NOMO-1 treated with DMSO at 0.1 percent for 48 hours (cell line): ENCODE measurements at regions not wholly inside any gene's neighbourhood (a gene's known extent, or its start where the extent isn't known, plus 50 kb on each side); places are given as distances from the start of the nearest gene placed in this dataset.
"Not testable (repeated sequence)": the region's sequence is repeated elsewhere in the genome, so short reads cannot be mapped to it uniquely, and the experiment has no call there.

Source experiments
- DNase-seq: peaks from one replicate; lab custom pipeline; 2025; ENCODE audit not compliant: unreplicated experiment; lab: John Stamatoyannopoulos, UW

DNA sequence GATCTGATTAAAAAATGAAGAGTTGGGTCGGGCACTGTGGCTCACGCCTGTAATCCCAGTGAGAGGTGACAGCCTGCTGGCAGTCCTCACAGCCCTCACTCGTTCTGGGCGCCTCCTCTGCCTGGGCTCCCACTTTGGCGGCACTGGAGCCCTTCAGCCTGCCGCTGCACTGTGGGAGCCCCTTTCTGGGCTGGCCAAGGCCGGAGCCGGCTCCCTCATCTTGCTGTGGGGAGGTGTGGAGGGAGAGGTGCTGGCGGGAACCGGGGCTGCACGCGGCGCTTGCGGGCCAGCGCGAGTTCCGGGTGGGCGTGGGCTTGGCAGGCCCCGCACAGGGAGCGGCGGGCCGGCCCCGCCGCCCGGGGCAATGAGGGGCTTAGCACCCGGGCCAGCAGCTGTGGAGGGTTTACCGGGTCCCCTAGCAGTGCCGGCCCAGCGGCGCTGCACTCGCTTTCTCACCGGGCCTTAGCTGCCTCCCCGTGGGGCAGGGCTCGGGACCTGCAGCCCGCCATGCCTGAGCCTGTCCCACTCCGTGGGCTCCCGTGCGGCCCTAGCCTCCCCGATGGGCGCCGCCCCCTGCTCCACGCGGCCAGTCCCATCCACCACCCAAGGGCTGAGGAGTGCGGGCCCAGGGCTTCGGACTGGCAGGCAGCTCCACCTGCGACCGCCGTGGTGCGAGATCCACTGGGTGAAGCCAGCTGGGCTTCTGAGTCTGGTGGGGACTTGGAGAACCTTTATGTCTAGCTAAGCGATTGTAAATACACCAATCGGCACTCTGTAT is 534.1 kb upstream of the ARRDC3 start:
- not testable (repeated sequence) for DNase-seq

DNA sequence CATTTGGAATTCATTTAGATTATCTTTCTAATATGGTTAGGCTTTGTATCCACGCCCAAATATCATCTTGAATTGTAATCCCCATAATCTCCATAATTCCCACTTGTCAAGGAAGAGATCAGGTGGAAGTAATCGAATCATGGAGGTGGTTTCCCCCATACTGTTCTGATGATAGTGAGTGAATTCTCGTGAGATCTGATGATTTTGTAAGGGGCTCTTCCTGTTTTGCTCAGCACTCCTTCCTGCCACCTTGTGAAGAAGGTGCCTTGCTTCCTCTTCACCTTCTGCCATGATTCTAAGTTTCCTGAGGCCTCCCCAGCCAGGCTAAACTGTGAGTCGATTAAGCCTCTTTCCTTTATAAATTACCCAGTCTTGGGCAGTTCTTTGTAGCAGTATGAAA is 527.5 kb upstream of the ARRDC3 start:
- DNase-seq: no peak

DNA sequence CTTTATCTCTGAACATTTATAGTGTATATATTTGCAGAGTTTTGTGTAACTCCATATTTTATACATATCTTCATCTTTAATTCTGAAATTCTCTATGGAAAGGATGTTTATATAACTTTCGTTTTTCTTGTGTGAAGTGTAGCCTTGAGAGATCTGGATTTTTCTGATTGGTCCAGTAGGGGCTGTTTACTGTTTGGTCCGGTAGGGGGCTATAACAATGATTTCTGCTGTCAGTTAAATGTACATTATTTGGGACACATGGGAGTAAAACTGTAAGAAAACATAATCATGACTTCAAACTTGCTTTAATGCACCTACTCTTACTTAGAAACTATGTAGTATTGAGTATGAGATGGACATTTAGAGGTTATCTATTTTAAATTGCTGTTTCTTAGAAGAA is 527.1 kb upstream of the ARRDC3 start:
- no peak for DNase-seq

DNA sequence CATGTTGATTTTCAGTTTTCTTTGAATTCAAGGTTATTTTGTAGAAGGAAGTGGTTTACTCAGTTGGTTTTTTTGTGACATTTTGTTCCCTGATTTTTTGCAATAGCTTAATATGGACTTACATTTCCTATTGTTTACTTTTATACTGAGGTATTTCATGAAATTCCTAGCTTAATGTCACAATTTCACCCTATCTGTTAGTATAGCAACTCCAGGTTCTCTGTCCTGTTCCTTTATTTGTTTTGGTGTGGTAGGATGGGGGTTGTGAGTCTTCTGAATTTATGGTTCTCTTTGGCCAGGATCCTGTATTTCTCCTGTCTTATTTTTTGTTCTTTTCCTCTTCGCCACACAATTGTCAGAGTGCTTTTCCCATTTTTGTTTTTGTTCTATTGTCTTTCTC is 523.4 kb upstream of the ARRDC3 start:
- no peak for DNase-seq

DNA sequence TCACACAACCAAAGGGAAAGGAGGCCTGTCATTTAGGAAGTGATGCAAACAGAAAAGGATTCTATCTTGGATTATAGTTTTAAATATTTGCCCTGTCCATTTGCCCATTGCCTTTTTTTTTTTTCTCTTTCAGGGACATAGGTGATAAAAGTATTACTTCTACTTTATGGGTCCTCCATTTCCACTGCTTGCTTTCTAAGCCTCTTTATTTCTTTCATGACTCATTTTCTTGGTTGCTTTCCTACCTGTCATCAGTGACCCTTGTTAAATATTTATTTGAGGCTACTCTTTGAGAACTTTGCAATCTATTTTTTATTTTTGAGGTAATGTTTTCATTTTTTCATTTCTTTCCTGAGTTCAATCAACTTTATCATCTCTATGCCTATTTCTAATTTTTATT is 522.9 kb upstream of the ARRDC3 start:
- no peak for DNase-seq

DNA sequence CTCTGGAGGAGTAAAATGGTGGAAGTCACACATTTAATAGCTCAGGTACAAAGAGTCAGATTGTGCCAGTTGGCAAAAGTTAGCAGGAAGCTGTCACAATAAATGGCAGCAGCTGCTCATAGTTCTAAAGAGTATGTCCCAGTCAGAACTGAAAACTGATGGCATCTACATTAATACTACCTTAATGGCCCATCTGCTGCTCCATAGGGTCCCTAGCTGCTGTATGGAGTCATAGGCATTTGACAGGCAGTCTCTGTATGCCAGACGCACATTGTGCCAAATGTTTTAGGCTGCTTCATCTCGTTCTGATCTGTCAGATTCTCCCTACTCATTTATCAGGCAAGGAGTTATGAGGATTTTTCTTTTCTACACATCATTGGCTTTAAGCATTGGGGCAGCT is 515.8 kb upstream of the ARRDC3 start:
- DNase-seq: no peak

DNA sequence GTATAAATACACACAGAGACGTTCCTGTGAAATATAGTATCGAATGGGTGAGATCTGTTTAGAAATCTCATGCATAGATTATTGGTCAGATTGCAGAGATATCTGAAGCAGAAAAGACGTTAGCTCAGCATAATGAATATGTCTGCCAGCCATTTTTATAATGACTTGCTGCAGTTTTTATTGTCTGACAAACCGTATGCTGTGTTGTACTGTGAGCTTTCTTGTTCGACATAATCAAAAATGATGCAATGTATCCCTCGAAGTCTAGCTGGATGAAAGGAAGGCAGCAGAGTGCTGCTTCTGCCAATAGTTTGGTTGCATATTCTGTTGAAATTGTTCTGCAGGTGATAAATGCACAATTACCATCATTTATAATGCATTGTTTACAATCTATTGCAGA is 514.9 kb upstream of the ARRDC3 start:
- no peak for DNase-seq

DNA sequence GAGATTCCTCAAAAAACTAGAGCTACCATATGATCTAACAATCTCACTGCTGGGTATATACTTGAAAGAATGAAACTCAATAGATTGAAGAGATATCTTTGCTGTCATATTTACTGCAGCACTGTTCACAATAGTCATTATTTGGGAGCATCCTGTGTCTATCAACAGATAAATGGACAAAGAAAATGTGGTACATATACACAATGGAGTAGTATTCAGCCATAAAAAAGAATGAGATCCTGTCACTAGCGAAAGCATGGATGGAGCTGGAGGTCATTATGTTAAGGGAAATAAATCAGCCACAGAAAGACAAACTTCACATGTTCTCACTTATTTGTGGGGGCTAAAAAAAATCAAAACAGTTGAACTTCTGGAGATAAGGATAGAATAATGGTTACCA is 505.7 kb upstream of the ARRDC3 start:
- no peak for DNase-seq

DNA sequence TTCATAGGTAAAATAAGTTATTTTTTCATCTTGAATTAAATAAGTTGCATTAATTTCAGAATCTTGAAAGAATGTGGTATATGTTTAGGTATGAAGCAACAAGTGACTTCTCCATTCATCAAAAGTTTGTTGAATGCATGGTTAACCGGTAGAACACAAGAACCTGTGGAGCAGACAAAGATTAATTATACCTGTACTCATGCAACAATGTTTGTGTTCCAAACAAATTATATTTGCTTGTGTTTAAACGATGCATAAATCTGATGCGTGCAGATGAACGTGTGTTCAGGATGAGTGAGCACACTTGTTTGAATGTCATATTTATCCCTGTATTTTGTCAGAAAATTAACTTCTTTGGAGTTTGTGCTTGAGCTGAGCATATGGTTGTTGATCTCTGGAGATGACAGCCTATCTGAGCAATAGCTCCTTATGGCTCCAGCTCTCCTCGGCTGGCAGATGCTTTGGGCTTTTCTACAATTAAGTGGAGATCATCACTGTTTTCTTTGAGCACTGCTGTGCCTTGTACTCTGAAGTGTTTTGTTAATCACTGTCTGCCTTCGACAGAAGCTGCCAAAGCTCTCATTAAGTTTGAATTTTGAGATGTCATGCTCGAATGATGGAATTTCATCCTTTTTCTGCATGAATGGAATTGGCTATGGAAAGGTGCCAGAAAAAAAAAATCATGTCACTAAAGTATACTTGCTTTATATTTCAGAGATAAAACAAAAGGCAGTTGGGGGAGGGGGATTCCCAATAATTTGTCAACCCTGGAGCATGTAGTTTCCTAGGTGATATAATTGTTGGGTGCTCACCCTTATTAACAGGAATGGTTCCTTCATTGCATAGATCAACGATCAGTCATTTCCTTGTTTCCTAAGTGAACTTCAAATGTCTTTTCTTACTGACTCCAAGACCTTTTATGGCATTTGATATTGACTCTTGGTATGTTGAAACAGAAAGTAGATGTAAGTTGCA is 502.5 kb upstream of the ARRDC3 start:
- DNase-seq: no peak

DNA sequence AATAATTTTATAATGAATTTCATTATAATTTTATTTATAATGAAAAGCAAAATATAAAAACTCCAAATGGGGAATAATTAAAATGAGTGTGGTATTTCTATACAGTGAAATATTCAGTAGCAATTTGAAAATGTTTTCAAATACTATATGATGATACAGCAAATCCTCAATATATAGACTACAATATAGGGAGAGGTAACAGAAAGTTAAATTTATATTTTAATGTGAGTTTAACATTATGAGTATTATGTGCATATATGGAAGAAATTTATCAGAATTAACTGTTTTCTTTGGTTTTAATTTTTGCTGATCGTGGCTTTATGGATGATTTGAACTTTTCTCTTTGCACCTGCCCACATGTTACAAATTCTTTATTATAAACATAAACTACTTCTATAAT is 500.9 kb upstream of the ARRDC3 start:
- DNase-seq: no peak

DNA sequence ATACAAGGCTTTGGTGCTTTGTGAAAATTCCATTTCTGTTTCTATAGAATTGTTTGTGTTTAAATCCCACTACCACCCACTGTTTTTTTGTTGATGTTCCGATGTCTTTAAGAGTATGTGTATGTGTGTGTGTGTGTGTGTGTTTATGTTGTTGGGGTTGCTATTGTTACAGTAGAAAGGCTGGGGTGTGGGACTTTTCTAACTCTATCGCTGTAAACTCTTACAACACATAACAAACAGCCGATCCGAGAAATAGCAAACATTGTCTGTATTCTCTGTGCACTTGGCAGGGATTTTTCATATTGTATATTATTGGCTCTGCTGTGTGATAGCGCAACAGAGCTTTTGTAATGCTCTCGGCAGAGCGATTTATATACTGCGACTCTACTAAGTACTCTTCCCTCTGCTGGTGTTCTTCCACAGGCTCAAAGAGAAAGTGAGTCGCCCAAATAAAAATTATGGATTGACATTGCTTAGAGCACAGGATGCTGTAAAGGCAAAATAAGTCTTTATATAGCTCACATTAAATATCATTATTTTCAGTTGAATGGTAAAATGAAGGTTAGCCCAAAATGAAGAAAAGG is 492.2 kb upstream of the ARRDC3 start:
- DNase-seq: no peak

DNA sequence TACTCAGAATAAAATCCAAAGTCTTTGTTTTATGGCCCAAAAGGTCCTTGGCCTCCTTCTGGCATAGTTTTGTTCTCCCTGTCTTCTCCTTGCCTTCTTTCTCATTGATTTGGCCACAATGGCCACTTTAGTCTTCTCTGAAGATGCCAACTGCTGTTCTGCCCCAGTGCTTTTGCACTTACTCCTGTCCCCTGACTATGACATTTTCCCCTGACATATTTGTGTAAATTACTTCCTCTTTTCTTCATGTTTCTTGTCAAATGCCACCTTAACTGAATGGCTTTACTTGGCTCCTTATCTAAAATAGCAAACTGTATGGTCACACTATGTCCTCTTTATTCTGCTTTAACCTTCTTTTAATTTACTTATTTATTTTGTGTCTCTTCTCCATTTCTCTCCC is 484.7 kb upstream of the ARRDC3 start:
- DNase-seq: no peak

DNA sequence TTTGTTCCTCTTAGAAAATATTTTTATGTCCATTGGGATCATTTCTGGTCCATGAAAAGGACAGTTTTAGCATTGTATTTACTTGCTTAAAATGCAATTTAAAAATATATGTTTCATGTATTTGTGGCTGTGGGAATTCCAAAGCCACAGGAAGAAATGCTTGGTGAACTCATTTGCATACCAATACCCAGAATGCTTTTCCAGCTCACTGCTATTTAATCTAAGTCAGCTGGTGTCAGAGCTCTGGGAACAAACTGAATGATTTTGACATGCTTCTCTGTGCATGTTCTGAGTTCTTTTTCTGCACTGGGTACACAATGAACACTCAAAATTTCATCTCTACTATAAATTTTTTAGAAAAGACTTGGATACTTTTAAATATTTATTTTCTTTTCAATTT is 482.8 kb upstream of the ARRDC3 start:
- no peak for DNase-seq

DNA sequence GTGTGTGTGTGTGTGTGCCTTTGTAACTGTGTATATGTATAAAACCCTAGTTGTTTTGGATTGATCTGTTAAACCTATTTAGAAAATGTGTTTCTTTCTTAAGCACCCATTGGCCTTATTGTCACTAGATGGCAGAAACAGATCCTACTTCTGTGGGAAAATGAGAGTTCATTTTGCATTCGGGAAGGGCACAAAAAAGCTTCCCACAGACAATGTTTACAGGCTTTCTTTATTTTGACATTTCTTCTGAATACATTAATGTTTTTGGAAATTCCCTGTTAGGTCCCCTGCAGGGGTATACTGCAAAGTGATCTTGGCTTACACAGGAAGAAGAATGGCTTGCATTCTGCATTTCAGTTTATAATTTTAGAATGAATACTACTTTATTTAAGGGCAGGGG is 481.8 kb upstream of the ARRDC3 start:
- no peak for DNase-seq

DNA sequence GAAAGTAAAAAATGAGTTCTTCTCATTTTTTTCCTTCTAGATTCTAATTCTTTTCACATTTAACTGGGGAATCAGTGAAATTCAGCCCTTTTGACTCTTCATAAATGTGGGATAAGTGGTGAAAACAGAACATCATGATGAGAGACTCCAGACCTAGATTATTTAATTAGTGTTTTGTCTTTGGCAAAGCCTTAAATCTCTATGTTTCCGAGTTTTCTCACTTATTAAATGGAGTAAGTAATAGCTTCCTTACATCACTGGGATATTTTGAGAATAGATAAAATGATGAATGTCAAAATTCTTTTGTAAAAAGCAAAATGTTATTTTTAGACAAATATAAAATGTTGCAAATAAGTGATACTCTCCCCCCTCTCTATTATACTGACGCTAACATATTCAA is 468.6 kb upstream of the ARRDC3 start:
- no peak for DNase-seq

DNA sequence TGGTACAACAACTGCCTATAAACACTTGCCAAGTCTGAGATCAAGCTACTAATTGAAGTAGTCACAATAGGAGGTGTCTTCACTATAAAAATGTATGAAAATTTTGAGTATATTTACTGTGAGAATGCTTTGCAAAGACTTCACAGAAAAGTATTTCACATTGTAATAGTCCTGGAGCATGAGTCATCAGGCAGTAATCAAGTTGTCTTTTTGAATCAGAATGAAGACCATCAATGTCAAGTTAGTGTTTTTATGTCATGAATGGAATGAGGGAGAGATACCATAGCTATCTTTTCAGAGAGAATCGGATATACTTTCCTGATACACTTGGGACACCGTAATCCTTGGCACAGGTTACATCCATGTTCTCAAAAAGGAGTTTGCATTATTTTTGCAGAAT is 466.9 kb upstream of the ARRDC3 start:
- no peak for DNase-seq

DNA sequence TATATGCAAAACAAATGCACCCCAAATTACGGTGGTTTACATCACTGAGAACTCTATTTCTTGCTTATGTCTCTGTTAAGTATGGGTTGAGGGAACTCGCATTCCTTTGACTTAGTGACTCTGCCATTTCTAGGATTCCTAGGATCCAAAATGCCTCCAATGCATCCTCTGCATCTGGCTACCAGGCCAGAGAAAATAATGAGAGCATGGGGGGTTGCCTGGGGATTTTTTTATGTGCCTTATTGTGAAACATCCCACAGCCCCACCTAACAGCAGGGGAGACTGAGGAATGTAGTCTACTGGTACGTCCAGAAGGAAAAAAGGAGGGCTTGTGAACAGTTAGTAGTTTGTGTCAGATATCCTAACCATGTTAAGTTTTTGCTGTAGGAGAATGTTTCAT is 466.0 kb upstream of the ARRDC3 start:
- DNase-seq: no peak

DNA sequence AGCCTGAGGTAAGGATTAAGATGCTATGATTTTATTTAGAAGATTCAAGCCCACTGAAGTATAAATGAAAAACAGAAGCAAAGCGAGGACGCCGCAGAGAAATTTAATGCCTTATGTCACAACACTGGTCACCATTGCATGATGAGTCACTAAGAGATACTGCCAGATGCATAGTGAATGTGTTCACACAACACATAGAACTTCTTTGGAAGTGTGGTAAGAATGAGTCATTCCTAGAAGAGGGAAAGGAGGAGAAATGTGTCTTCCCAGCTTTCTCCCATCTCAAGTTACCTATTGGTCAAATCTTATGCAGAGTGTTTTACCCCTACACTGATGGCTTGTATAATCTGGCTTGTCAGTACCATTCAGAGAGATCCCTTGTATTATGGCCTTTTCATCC is 465.3 kb upstream of the ARRDC3 start:
- no peak for DNase-seq

DNA sequence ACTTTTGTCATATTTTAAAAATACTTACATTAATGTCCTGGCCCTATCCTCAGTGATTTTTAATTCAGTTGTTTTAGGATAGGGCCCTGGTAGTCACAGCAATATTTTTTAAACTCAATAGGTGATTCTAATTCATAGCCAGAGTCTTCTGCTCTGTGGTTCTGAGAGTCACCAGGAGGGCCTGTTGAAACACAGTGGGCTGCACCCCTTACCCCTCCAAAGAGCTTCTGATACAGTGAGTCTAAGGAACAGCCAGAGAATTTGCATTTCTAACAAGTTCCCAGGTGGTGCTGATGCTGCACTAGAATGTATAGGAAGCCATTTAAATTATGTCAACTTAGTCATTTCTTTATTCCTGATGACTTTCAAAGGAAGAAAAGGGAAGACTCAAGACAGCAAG is 458.3 kb upstream of the ARRDC3 start:
- DNase-seq: no peak

DNA sequence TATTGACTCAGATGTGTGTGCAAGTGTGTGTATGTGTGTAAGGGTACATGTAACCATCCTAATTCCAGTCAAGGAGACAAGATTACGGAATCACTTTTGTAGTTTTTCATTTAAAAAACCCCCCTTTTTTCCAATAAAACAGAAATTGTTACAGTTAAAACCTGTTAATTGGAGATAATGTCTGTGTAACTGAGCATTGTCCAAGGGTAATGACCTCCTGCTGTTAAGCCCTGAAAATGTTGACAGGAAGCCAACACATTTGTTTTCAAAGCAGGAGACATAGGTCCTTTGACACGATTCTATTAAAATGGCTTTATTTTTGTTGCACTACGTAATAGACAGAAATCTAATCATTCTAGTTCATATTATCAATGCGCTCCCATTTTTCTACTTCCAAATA is 457.3 kb upstream of the ARRDC3 start:
- no peak for DNase-seq

DNA sequence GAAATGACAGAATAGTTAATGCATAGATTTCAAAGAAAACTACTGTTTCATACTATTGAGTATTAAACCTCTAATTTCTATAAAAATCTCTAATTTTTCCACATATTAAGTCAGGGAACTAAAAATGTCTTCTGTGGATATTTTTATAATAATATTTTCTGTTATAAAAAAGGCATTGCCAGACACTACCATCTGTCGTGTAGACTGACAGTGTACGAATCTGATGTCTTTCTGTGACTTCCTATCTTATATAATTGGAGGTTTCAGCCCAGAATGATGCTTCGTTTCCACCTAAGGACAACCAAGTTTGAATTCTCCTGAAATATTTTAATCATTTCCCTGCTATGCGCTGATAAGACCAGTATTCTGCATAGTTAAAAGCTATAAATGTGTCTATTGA is 456.6 kb upstream of the ARRDC3 start:
- no peak for DNase-seq

DNA sequence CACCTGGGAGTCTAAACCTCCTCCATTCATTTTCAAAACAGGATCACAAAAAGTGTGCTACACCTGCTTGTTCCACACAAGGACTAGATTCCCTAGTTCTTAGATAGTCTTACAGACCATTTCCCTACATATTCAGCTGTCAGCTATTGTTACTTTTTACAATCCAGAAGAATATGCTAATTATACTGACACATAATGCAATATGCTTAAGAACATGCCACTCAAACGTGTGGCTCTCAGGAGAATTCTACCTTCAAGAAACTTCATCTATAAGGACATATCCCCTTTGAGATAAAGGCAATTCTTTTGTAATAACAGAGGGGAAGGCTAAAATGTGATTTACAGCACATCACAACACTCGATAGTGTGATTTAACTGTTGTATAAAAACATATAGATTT is 456.1 kb upstream of the ARRDC3 start:
- no peak for DNase-seq
